IMR-90 (cell line): ENCODE measurements at regions not wholly inside any gene's neighbourhood (a gene's known extent, or its start where the extent isn't known, plus 50 kb on each side); places are given as distances from the start of the nearest gene placed in this dataset.

Source experiments
- ATAC-seq: fragments of 200-7000 bp; cut with Tn5 transposase; 2 replicates; pipeline ENCODE4 v1.9.1; 2020; ENCODE audit warnings: low read depth, mild to moderate bottlenecking, moderate library complexity
- BruUV-seq: library from RNA; stranded (reverse); fragments of 400-500 nt; replicated peaks from 2 replicates; lab custom pipeline; 2021; lab: Mats Ljungman, UMichigan
- CTCF ChIA-PET: fragments of 300-600 bp; formaldehyde crosslinking; extraction: SDS; loops from one replicate; lab custom pipeline; 2021; ENCODE audit warnings: antibody characterized with exemption; lab: Yijun Ruan, JAX
- POLR2A ChIA-PET: fragments of 300-600 bp; sonication (Branson Sonifier 250); formaldehyde crosslinking; loops from one replicate; lab custom pipeline; 2022; ENCODE audit warnings: antibody characterized with exemption; ENCODE audit not compliant: unreplicated experiment; lab: Charles Lee
- DNase-seq: peaks from one replicate; pipeline ENCODE4 v3.0.0; 2013
- H2AFZ ChIP-seq: replicated peaks from 2 replicates; pipeline ENCODE3; 2013; ENCODE audit warnings: low read length, mild to moderate bottlenecking; ENCODE audit not compliant: poor library complexity
- H2AK5ac ChIP-seq: 2 replicates; pipeline ENCODE4 v1.6.1; 2013; ENCODE audit warnings: low read depth, low read length, inconsistent platforms
- H2AK9ac ChIP-seq: replicated peaks from 2 replicates; pipeline ENCODE3; 2013; ENCODE audit warnings: mild to moderate bottlenecking, low read depth, low read length, moderate library complexity; ENCODE audit not compliant: poor library complexity
- H2BK120ac ChIP-seq: 2 replicates; pipeline ENCODE4 v1.6.1; 2013; ENCODE audit warnings: low read depth, low read length, inconsistent platforms
- H2BK15ac ChIP-seq: 3 replicates; pipeline ENCODE4 v1.6.1; 2013; ENCODE audit warnings: low read depth, low read length, inconsistent platforms
- H2BK20ac ChIP-seq: 2 replicates; pipeline ENCODE4 v1.6.1; 2013; ENCODE audit warnings: low read depth, mild to moderate bottlenecking, inconsistent platforms, low read length, moderate library complexity
- H2BK5ac ChIP-seq: 2 replicates; pipeline ENCODE4 v1.6.1; 2013; ENCODE audit warnings: mild to moderate bottlenecking, low read depth, low read length, inconsistent platforms; ENCODE audit not compliant: poor library complexity, severe bottlenecking
- H3K14ac ChIP-seq: replicated peaks from 2 replicates; pipeline ENCODE4 v1.6.1; 2013; ENCODE audit warnings: low read depth, low read length, inconsistent platforms
- H3K18ac ChIP-seq: 2 replicates; pipeline ENCODE4 v1.6.1; 2013; ENCODE audit warnings: low read depth, low read length, control low read depth
- H3K23ac ChIP-seq: 2 replicates; pipeline ENCODE4 v1.6.1; 2013; ENCODE audit warnings: low read depth, low read length, inconsistent platforms
- H3K27ac ChIP-seq: 2 replicates; pipeline ENCODE4 v1.5.1; 2013; ENCODE audit warnings: mild to moderate bottlenecking, control low read depth, low read length; ENCODE audit not compliant: insufficient read depth
- H3K27me3 ChIP-seq: 2 replicates; pipeline ENCODE4 v1.6.1; 2013; ENCODE audit warnings: low read length; ENCODE audit not compliant: control insufficient read depth, insufficient read depth
- H3K36me3 ChIP-seq: 2 replicates; pipeline ENCODE4 v1.6.1; 2013; ENCODE audit warnings: low read length, mixed read lengths; ENCODE audit not compliant: control insufficient read depth, insufficient read depth
- H3K4ac ChIP-seq: 2 replicates; pipeline ENCODE4 v1.6.1; 2013; ENCODE audit warnings: low read depth, low read length, inconsistent platforms
- H3K4me1 ChIP-seq: 2 replicates; pipeline ENCODE4 v1.6.1; 2013; ENCODE audit warnings: low read length, mixed read lengths; ENCODE audit not compliant: control insufficient read depth, insufficient read depth
- H3K4me2 ChIP-seq: 2 replicates; pipeline ENCODE4 v1.6.1; 2013; ENCODE audit warnings: low read depth, mild to moderate bottlenecking, control low read depth, low read length, moderate library complexity
- H3K4me3 ChIP-seq: 2 replicates; pipeline ENCODE4 v1.5.1; 2013; ENCODE audit warnings: low read depth, mild to moderate bottlenecking, control low read depth, low read length, moderate library complexity; ENCODE audit not compliant: insufficient read depth
- H3K56ac ChIP-seq: 2 replicates; pipeline ENCODE4 v1.6.1; 2013; ENCODE audit warnings: low read length, inconsistent platforms; ENCODE audit not compliant: insufficient read depth; ENCODE audit errors: extremely low read depth
- H3K79me1 ChIP-seq, 2 experiments: 2 replicates each; pipeline ENCODE4 v1.6.1; 2013; ENCODE audit warnings: low read length in 2 of 2, inconsistent platforms in 1 of 2, low read depth in 1 of 2
- H3K9ac ChIP-seq: 2 replicates; pipeline ENCODE4 v1.6.1; 2013; ENCODE audit warnings: low read depth, low read length, control low read depth
- H3K9me1 ChIP-seq: 2 replicates; pipeline ENCODE4 v1.6.1; 2013; ENCODE audit warnings: low read length, inconsistent platforms; ENCODE audit not compliant: insufficient read depth
- H3K9me3 ChIP-seq: 2 replicates; pipeline ENCODE4 v1.6.1; 2013; ENCODE audit warnings: low read length; ENCODE audit not compliant: control insufficient read depth, insufficient read depth
- H4K20me1 ChIP-seq: 2 replicates; pipeline ENCODE4 v1.6.1; 2013; ENCODE audit warnings: low read length, inconsistent platforms; ENCODE audit not compliant: insufficient read depth
- H4K5ac ChIP-seq: 2 replicates; pipeline ENCODE4 v1.6.1; 2013; ENCODE audit warnings: mild to moderate bottlenecking, low read depth, low read length, control low read depth
- H4K8ac ChIP-seq, 2 experiments: 2 replicates each; pipeline ENCODE4 v1.6.1; 2013; ENCODE audit warnings: low read depth in 2 of 2, low read length in 2 of 2, control low read depth in 1 of 2, inconsistent platforms in 1 of 2
- H4K91ac ChIP-seq: 2 replicates; pipeline ENCODE4 v1.6.1; 2013; ENCODE audit warnings: low read depth, low read length, inconsistent platforms; ENCODE audit not compliant: insufficient read depth
- BHLHE40 ChIP-seq: fragments of 150-350 bp; IDR thresholded peaks from 2 replicates; pipeline ENCODE4 v1.6.1; 2016; ENCODE audit warnings: mild to moderate bottlenecking, low read depth, low read length
- CEBPB ChIP-seq: IDR thresholded peaks from 2 replicates; pipeline ENCODE4 v1.6.1; 2012; ENCODE audit warnings: low read depth, low read length, improper control_type of control experiment
- MAFK ChIP-seq: IDR thresholded peaks from 2 replicates; pipeline ENCODE4 v1.6.1; 2012; ENCODE audit warnings: low read depth, low read length, improper control_type of control experiment
- MXI1 ChIP-seq: IDR thresholded peaks from 2 replicates; pipeline ENCODE4 v1.6.1; 2012; ENCODE audit warnings: low read depth, mild to moderate bottlenecking, low read length, moderate library complexity, borderline replicate concordance
- NFE2L2 ChIP-seq: fragments of 150-350 bp; IDR thresholded peaks from 2 replicates; pipeline ENCODE4 v1.6.1; 2016; ENCODE audit warnings: low read depth, mild to moderate bottlenecking, low read length
- POLR2A ChIP-seq: IDR thresholded peaks from 2 replicates; pipeline ENCODE4 v1.6.1; 2012; ENCODE audit warnings: mild to moderate bottlenecking, low read depth, low read length
- RCOR1 ChIP-seq: IDR thresholded peaks from 2 replicates; pipeline ENCODE4 v1.6.1; 2012; ENCODE audit warnings: mild to moderate bottlenecking, low read length, improper control_type of control experiment; ENCODE audit not compliant: insufficient replicate concordance
- RFX5 ChIP-seq: IDR thresholded peaks from 2 replicates; pipeline ENCODE4 v1.8.0; 2012; ENCODE audit warnings: low read depth, mild to moderate bottlenecking, low read length, moderate library complexity
- WGBS, 2 experiments: methylation state at CpG; one replicate each; pipeline versions ENCODE4 v1.1.5 to v1.1.7; 2013; ENCODE audit warnings: missing lambda C conversion rate in 2 of 2; ENCODE audit not compliant: insufficient read length in 1 of 2; ENCODE audit errors: extremely low coverage in 2 of 2; 5-methylcytosine and 5-hydroxymethylcytosine counted together
- dilution Hi-C: fragments of 300-500 bp; cut with HindIII; formaldehyde crosslinking; loops from one replicate; pipeline ENCODE4 v1.14.3; 2018; ENCODE audit warnings: low sequenced_read_pairs; ENCODE audit not compliant: unreplicated experiment
- in situ Hi-C: fragments of 300-500 bp; cut with MboI; formaldehyde crosslinking; loops from 3 replicates; pipeline ENCODE4 v1.14.3; 2019; ENCODE audit warnings: low sequenced_read_pairs, inconsistent platforms, mixed read lengths
- intact Hi-C: fragments of 100-400 bp; cut with micrococcal nuclease; formaldehyde crosslinking; loops from 2 replicates; pipeline ENCODE4 v1.10.0; 2022
- TF ChIP-seq, protein P1 (sequence below): fragments of 150-350 bp; IDR thresholded peaks from 2 replicates; pipeline ENCODE4 v1.6.1; 2017; ENCODE audit warnings: mild to moderate bottlenecking, antibody characterized with exemption, low read length, low read depth
- TF ChIP-seq, protein P2 (sequence below): fragments of 150-350 bp; IDR thresholded peaks from 2 replicates; pipeline ENCODE4 v1.6.1; 2016; ENCODE audit warnings: low read depth, mild to moderate bottlenecking, low read length, moderate library complexity, borderline replicate concordance

DNA sequence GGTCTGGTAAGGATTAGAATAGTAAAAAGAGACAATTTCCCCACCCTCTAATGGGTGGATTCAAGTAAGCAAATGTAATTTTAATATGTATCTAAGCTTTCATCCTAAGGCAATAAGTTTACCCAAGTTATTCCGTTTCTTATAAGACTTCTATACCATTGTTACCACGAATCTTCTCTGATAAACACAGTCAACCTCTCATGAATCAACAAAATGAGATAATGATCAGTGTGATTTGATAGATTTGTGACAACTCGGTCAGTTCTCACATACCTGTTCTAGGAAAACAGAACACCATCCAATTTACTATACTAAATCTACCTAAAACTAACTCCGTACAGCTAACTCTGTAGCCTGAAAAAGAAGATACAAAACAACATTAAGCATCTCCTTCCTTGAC is 342.1 kb downstream of the TBL1XR1 start:
- Histone ChIP-seq H3K79me1 (no peaks in the 10 kb centered on the region), H3K27me3 (no peaks in the 10 kb centered on the region), H2AFZ (no peak overlapping the region), H3K9me3 (no peaks in the 10 kb centered on the region), H2BK120ac (no peak overlapping the region), H4K8ac (no peak overlapping the region), H4K91ac (no peak overlapping the region), H3K4ac (no peak overlapping the region), H3K4me3 (no peak overlapping the region), H3K18ac (no peak overlapping the region), H2AK5ac (no peak overlapping the region), H3K36me3 (no peaks in the 10 kb centered on the region), H2BK5ac (no peak overlapping the region), H3K4me1 (no peaks in the 10 kb centered on the region), H3K9me1 (no peaks in the 10 kb centered on the region), H4K20me1 (no peaks in the 10 kb centered on the region), H3K9ac (no peak overlapping the region), H3K27ac (no peak overlapping the region), H2BK20ac (no peak overlapping the region), H3K4me2 (no peak overlapping the region), H3K56ac (no peak overlapping the region), H2BK15ac (no peak overlapping the region), H4K5ac (no peak overlapping the region), H2AK9ac (no peak overlapping the region), H3K23ac (no peak overlapping the region), H3K14ac (no peak overlapping the region)
- ATAC-seq, result no peak
- no peak for TF ChIP-seq POLR2A
- TF ChIP-seq MAFK, result no peak
- TF ChIP-seq BHLHE40, result no peak
- no peak for TF ChIP-seq NFE2L2
- TF ChIP-seq, protein P1, sequence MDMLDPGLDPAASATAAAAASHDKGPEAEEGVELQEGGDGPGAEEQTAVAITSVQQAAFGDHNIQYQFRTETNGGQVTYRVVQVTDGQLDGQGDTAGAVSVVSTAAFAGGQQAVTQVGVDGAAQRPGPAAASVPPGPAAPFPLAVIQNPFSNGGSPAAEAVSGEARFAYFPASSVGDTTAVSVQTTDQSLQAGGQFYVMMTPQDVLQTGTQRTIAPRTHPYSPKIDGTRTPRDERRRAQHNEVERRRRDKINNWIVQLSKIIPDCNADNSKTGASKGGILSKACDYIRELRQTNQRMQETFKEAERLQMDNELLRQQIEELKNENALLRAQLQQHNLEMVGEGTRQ, result no peak
- TF ChIP-seq RFX5, result no peak
- no peak for TF ChIP-seq RCOR1
- TF ChIP-seq, protein P2, sequence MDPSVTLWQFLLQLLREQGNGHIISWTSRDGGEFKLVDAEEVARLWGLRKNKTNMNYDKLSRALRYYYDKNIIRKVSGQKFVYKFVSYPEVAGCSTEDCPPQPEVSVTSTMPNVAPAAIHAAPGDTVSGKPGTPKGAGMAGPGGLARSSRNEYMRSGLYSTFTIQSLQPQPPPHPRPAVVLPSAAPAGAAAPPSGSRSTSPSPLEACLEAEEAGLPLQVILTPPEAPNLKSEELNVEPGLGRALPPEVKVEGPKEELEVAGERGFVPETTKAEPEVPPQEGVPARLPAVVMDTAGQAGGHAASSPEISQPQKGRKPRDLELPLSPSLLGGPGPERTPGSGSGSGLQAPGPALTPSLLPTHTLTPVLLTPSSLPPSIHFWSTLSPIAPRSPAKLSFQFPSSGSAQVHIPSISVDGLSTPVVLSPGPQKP, result no peak
- TF ChIP-seq CEBPB, result no peak
- no peak for TF ChIP-seq MXI1
- no TSS peak for BruUV-seq
- POLR2A ChIA-PET, result no interaction called here
- CTCF ChIA-PET, result no interaction called here
- WGBS, 2 experiments, result no CpG with 5 or more reads among the region's 4 CpGs
- in situ Hi-C loops (no loop called here), intact Hi-C loops (no loop called here), dilution Hi-C loops (no loop called here)
- DNase-seq, result no peak
